ENCODE measurements at regions not wholly inside any gene's neighbourhood (a gene's known extent, or its start where the extent isn't known, plus 50 kb on each side); places are given as distances from the start of the nearest gene placed in this dataset.

- TF ChIP-seq CTCF (IDR thresholded peaks at IDR 0.05 in 8 of 11, conservative IDR thresholded peaks at IDR 0.05 in 3 of 11): no peak
- Histone ChIP-seq H3K27me3 (replicated peaks in 1 of 7) (peaks cover 0 to 48% (median 7%) of the 10 kb centered on the region in 7 donors), H3K4me1 (peaks cover 4 to 7% (median 6%) of the 10 kb centered on the region in 6 donors), H3K27ac (no peak overlapping the region), H3K4me3 (no peak overlapping the region), H3K9me3 (no peaks in the 10 kb centered on the region), H3K36me3 (no peaks in the 10 kb centered on the region)
- DNase-seq: no peak
- WGBS, 5 donors: 86 to 91% (median 88%) methylated on average over 10 of the region's 10 CpGs
- intact Hi-C loops (cut with DNase I; ENCODE audit: low total_unique reads): no loop called here
Measured at GRCh38 chr14:101633276-101633675, 72.0 kb downstream of the DIO3 start.

GRCh38 chr14:101634202-101634849 is 73.0 kb downstream of the DIO3 start:
- intact Hi-C loops (cut with DNase I; ENCODE audit: low total_unique reads): no loop called here
- TF ChIP-seq POLR2AphosphoS5 (IDR thresholded peaks at IDR 0.05) (no peak), CTCF (IDR thresholded peaks at IDR 0.05 in 8 of 11, conservative IDR thresholded peaks at IDR 0.05 in 3 of 11) (no peak), POLR2A (IDR thresholded peaks at IDR 0.05) (no peak)
- Histone ChIP-seq H3K27me3 (replicated peaks in 1 of 7) (peaks cover 0 to 49% (median 7%) of the 10 kb centered on the region in 7 donors), H3K4me3 (no peak overlapping the region), H3K36me3 (no peaks in the 10 kb centered on the region), H3K27ac (no peak overlapping the region), H3K4me1 (no peaks in the 10 kb centered on the region), H3K9me3 (no peaks in the 10 kb centered on the region)
- no peak for DNase-seq
- WGBS, 5 donors: 53 to 59% (median 56%) methylated on average over 18 to 20 of the region's 20 CpGs

GRCh38 chr14:101634850-101635748 is 73.8 kb downstream of the DIO3 start:
- H3K36me3 ChIP-seq: no peaks in the 10 kb centered on the region
- no peak for TF ChIP-seq POLR2AphosphoS5 (IDR thresholded peaks at IDR 0.05)
- no peak for TF ChIP-seq POLR2A (IDR thresholded peaks at IDR 0.05)
- TF ChIP-seq CTCF (IDR thresholded peaks at IDR 0.05 in 8 of 11, conservative IDR thresholded peaks at IDR 0.05 in 3 of 11): no peak
- H3K27ac ChIP-seq: no peak overlapping the region
- no peak overlapping the region for H3K4me3 ChIP-seq
- H3K9me3 ChIP-seq: no peaks in the 10 kb centered on the region
- 85 to 92% (median 90%) methylated on average over 46 to 56 of the region's 56 CpGs for WGBS, 5 donors
- intact Hi-C loops (cut with DNase I; ENCODE audit: low total_unique reads): no loop called here
- H3K27me3 ChIP-seq (replicated peaks in 1 of 7): peaks cover 0 to 49% (median 8%) of the 10 kb centered on the region in 7 donors
- H3K4me1 ChIP-seq: no peaks in the 10 kb centered on the region
- DNase-seq: no peak

All from spleen (tissue), 11 donors.